ENCODE measurements at regions not wholly inside any gene's neighbourhood (a gene's known extent, or its start where the extent isn't known, plus 50 kb on each side); places are given as distances from the start of the nearest gene placed in this dataset.
"Not testable (repeated sequence)": the region's sequence is repeated elsewhere in the genome, so short reads cannot be mapped to it uniquely, and the experiment has no call there.

DNA sequence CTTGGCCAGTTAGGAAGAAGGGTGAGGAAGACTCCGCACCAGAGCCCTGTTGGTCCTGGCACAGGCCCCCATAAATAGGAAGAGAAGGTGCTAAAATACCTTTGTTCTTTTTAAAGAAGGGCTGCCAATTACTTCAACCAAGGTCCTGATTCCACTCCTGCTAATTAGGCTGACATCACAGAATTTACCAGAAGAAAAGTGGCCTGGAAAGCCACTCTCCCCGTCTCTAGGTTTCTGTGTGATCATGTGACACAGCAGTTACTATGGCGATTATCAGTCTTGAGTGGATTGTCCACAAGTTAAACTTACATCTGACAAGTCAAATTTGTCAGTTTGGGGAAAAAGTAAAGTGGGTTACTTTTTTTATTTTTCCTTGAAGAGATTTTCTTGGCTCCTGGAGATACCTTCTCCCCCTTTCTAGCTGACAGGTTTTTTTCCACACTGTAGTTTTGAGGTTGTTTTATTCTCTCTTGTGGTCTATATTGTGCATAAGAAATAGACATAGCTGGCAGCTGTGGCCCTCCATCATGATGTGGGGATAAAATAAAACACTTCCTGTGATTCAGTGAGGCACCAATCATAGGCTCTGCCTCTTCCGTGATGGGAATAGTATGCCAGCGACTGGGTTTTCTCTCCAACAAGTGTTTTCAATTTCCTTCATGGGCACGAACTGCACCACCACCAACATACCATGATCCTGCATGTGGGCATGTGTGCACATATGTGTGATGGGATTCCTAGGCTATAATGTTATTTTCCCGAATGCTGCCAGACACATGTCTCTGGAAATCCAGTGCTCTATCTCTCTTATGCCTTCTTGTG, 181.9 kb downstream of the BCL2L11 start:
- not testable (repeated sequence) for TF ChIP-seq EZH2 (IDR thresholded peaks at IDR 0.05; ENCODE audit: insufficient read depth, poor library complexity, severe bottlenecking); EZH2phosphoT487 (IDR thresholded peaks at IDR 0.05; ENCODE audit: insufficient read depth, low read depth)

Data from GM23248 (cell line).